Neutrophil (primary cell): ENCODE measurements at regions not wholly inside any gene's neighbourhood (a gene's known extent, or its start where the extent isn't known, plus 50 kb on each side); places are given as distances from the start of the nearest gene placed in this dataset.

ENCODE experiments used
- H3K27ac ChIP-seq: fragments of 200-600 bp; sonication (generic); 2 replicates; pipeline ENCODE4 v1.5.1; 2016; ENCODE audit warnings: mild to moderate bottlenecking, moderate library complexity
- H3K27me3 ChIP-seq: fragments of 200-600 bp; sonication (generic); 2 replicates; pipeline ENCODE4 v1.6.0; 2016; ENCODE audit warnings: mild to moderate bottlenecking
- H3K36me3 ChIP-seq: fragments of 200-600 bp; sonication (generic); 2 replicates; pipeline ENCODE4 v1.5.1; 2017
- H3K4me1 ChIP-seq, 2 experiments: fragments of 200-600 bp in 1 of 2; sonication (generic) in 1 of 2; 1 replicate in 1 of 2; 2 replicates in 1 of 2; pipeline versions ENCODE4 v1.5.1 to v1.6.1; 2013 to 2016; ENCODE audit warnings: low read depth in 1 of 2, low read length in 1 of 2, mild to moderate bottlenecking in 1 of 2, moderate library complexity in 1 of 2; ENCODE audit not compliant: control insufficient read depth in 1 of 2, insufficient read depth in 1 of 2
- H3K4me3 ChIP-seq, 2 experiments: fragments of 200-600 bp in 1 of 2; sonication (generic) in 1 of 2; 1 replicate in 1 of 2; 2 replicates in 1 of 2; pipeline ENCODE4 v1.5.1; 2013 to 2016; ENCODE audit warnings: low read depth in 1 of 2, low read length in 1 of 2, mild to moderate bottlenecking in 1 of 2, moderate library complexity in 1 of 2
- H3K9me3 ChIP-seq: fragments of 200-600 bp; sonication (generic); 2 replicates; pipeline ENCODE4 v1.5.1; 2016
- CTCF ChIP-seq: fragments of 200-600 bp; sonication (generic); IDR thresholded peaks from 2 replicates; pipeline ENCODE4 v1.5.1; 2016; ENCODE audit warnings: antibody characterized with exemption

GRCh38 chr2:6623746-6624145 lies 242.0 kb downstream of the CMPK2 start:
- Histone ChIP-seq H3K27ac (no peak overlapping the region), H3K36me3 (no peaks in the 10 kb centered on the region), H3K27me3 (no peaks in the 10 kb centered on the region), H3K4me1 (no peaks in the 10 kb centered on the region), H3K4me3 (no peak overlapping the region), H3K9me3 (no peaks in the 10 kb centered on the region)
- no peak for TF ChIP-seq CTCF

- no peak for TF ChIP-seq CTCF
- Histone ChIP-seq H3K36me3 (no peaks in the 10 kb centered on the region), H3K27ac (no peak overlapping the region), H3K9me3 (no peaks in the 10 kb centered on the region), H3K27me3 (no peaks in the 10 kb centered on the region), H3K4me1 (no peaks in the 10 kb centered on the region), H3K4me3 (no peak overlapping the region)
These were observed 239.2 kb downstream of the CMPK2 start for GRCh38 chr2:6626401-6627012.

- Histone ChIP-seq H3K27ac (no peak overlapping the region), H3K36me3 (no peaks in the 10 kb centered on the region), H3K4me3 (no peak overlapping the region), H3K9me3 (no peaks in the 10 kb centered on the region), H3K27me3 (no peaks in the 10 kb centered on the region), H3K4me1 (no peaks in the 10 kb centered on the region)
- TF ChIP-seq CTCF: no peak
These were observed 238.4 kb downstream of the CMPK2 start for GRCh38 chr2:6627316-6627715.

- Histone ChIP-seq H3K27ac (no peak overlapping the region), H3K4me3 (no peak overlapping the region), H3K36me3 (no peaks in the 10 kb centered on the region), H3K27me3 (no peaks in the 10 kb centered on the region), H3K9me3 (no peaks in the 10 kb centered on the region), H3K4me1 (no peaks in the 10 kb centered on the region)
- TF ChIP-seq CTCF: no peak
These were observed 235.5 kb downstream of the CMPK2 start for GRCh38 chr2:6630209-6630608.

- TF ChIP-seq CTCF: no peak
- Histone ChIP-seq H3K27ac (no peak overlapping the region), H3K4me1 (no peaks in the 10 kb centered on the region), H3K4me3 (no peak overlapping the region), H3K9me3 (no peaks in the 10 kb centered on the region), H3K36me3 (no peaks in the 10 kb centered on the region), H3K27me3 (no peaks in the 10 kb centered on the region)
These were observed 230.4 kb downstream of the CMPK2 start for GRCh38 chr2:6635296-6635695.

GRCh38 chr2:6637330-6637729 lies 228.4 kb downstream of the CMPK2 start:
- Histone ChIP-seq H3K36me3 (no peaks in the 10 kb centered on the region), H3K9me3 (no peaks in the 10 kb centered on the region), H3K4me3 (no peak overlapping the region), H3K27me3 (no peaks in the 10 kb centered on the region), H3K27ac (no peak overlapping the region), H3K4me1 (no peaks in the 10 kb centered on the region)
- no peak for TF ChIP-seq CTCF
